ENCODE measurements at regions not wholly inside any gene's neighbourhood (a gene's known extent, or its start where the extent isn't known, plus 50 kb on each side); places are given as distances from the start of the nearest gene placed in this dataset.

- Histone ChIP-seq H3K27ac (no peak overlapping the region), H3K27me3 (replicated peaks) (no peaks in the 10 kb centered on the region), H3K36me3 (replicated peaks) (no peaks in the 10 kb centered on the region), H3K4me3 (ENCODE audit: low read depth, low read length) (no peak overlapping the region)
- no peak for DNase-seq
- no peak for TF ChIP-seq CTCF (IDR thresholded peaks at IDR 0.05; ENCODE audit: low read depth, low read length, missing control alignments)
- in situ Hi-C loops (cut with HindIII; ENCODE audit: low pct_ligation_motif_present, low sequenced_read_pairs), result no loop called here
Measured at GRCh38 chr20:61162451-61162850, 89.6 kb upstream of the CDH4 start.

- Histone ChIP-seq H3K4me3 (ENCODE audit: low read depth, low read length) (no peak overlapping the region), H3K27ac (no peak overlapping the region), H3K27me3 (replicated peaks) (no peaks in the 10 kb centered on the region), H3K36me3 (replicated peaks) (no peaks in the 10 kb centered on the region)
- in situ Hi-C loops (cut with HindIII; ENCODE audit: low pct_ligation_motif_present, low sequenced_read_pairs), result no loop called here
- TF ChIP-seq CTCF (IDR thresholded peaks at IDR 0.05; ENCODE audit: low read depth, low read length, missing control alignments), result no peak
- no peak for DNase-seq
Measured at GRCh38 chr20:61163031-61163430, 89.0 kb upstream of the CDH4 start.

DNA sequence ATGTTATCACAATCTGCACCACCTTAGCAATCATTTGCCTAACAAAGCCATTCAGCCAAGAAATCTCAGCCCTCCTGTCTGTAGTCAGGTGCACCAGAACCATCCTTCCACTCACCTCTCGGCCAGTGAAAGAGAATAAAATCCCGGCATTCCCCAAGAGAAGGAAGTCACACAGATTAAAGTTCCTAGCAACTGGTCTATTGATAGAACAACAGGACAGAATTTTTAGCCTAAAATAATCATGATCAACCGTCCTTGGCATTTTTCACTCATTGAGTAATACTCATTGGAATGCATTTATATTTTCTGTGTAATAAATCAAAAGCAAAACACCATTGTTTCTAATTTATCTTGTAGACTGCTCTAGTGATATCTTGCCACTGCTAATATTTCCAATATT lies 85.7 kb upstream of the CDH4 start:
- Histone ChIP-seq H3K27me3 (replicated peaks) (no peaks in the 10 kb centered on the region), H3K36me3 (replicated peaks) (no peaks in the 10 kb centered on the region), H3K27ac (no peak overlapping the region), H3K4me3 (ENCODE audit: low read depth, low read length) (no peak overlapping the region)
- in situ Hi-C loops (cut with HindIII; ENCODE audit: low pct_ligation_motif_present, low sequenced_read_pairs), result no loop called here
- no peak for TF ChIP-seq CTCF (IDR thresholded peaks at IDR 0.05; ENCODE audit: low read depth, low read length, missing control alignments)
- peak; percentile 27 for DNase-seq

DNA sequence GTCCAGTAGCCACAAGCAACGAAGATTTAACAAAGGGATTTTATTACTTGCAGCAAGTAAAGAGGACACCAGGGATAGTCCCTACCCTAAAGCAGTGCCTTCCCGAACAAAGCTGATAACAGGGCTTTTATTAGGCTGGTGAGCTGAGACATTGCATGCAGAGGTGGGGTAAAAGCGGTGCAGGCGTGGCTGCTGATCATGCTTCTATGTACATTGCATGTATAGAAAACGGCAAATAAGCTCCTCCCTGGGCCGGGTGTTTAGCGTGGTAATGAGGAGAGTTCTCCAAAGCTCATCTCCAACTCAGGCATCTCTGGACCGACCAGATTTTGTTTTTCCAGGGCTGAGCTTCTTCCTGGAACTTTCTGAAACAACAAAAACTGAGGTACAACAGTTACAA lies 83.5 kb upstream of the CDH4 start:
- in situ Hi-C loops (cut with HindIII; ENCODE audit: low pct_ligation_motif_present, low sequenced_read_pairs), result no loop called here
- H3K36me3 ChIP-seq (replicated peaks), result no peaks in the 10 kb centered on the region
- H3K27me3 ChIP-seq (replicated peaks), result no peaks in the 10 kb centered on the region
- DNase-seq, result no peak
- H3K4me3 ChIP-seq (ENCODE audit: low read depth, low read length), result no peak overlapping the region
- no peak for TF ChIP-seq CTCF (IDR thresholded peaks at IDR 0.05; ENCODE audit: low read depth, low read length, missing control alignments)
- no peak overlapping the region for H3K27ac ChIP-seq

DNA sequence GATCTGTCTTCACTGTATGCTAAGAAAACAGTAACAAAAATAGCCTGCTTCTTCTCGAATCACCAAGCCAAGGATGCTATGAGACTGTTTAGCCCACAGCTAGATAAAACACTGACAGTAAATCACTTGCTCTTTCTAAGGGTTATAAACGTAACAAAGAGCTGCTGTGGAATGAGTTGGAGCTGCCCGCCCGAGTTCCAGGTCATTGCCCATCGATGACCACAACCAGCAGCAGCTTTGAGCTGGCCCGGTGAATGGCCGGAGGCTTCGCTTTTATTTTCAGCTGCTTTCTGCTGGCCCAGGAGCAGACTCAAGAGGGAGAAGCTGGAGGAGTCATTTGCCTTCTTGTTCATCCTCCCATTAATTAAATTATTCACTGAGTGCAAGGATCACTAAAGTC lies 82.2 kb upstream of the CDH4 start:
- no peak overlapping the region for H3K4me3 ChIP-seq (ENCODE audit: low read depth, low read length)
- TF ChIP-seq CTCF (IDR thresholded peaks at IDR 0.05; ENCODE audit: low read depth, low read length, missing control alignments), result no peak
- no peaks in the 10 kb centered on the region for H3K36me3 ChIP-seq (replicated peaks)
- in situ Hi-C loops (cut with HindIII; ENCODE audit: low pct_ligation_motif_present, low sequenced_read_pairs), result no loop called here
- H3K27ac ChIP-seq, result no peak overlapping the region
- no peak for DNase-seq
- H3K27me3 ChIP-seq (replicated peaks), result no peaks in the 10 kb centered on the region

DNA sequence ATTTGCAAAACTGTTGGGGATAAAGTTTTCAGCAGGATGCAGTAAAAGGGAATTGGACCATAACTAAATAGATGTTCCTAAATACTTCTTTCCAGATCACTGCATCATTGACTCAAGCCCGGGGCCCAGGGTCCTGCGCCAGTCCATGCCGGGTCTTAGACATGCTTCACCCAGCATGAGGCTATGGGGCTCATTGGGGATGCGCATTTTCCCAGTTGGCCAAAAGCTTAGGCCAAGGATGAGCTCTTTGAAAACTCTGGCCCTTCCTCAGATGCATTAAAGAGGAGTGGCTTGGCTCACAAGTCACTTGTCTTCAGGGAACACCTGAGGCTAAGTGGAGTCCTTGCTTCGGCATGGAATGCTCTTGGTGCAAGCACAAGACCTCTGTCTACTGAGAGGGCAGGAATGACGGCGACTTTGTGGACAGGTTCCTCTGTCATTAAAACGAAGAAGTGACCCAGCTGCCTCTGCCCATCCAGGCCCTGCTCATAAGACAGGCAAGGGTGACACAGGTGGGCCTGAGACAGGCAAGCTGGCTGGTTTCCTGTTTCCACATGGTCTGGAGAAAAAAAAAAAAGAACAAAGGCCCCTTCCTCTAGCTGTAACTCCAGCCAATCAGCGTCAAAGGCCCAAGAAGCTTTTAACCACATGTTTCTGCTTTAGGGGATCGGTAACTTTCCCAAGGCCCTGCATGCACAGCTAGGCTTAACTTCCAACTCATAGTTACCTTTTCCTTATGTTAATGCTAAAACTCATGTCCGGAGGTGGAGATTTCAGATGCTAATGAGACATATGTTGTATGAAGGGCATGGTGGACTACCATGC lies 81.4 kb upstream of the CDH4 start:
- Histone ChIP-seq H3K27me3 (replicated peaks) (no peaks in the 10 kb centered on the region), H3K27ac (no peak overlapping the region), H3K4me3 (ENCODE audit: low read depth, low read length) (no peak overlapping the region), H3K36me3 (replicated peaks) (no peaks in the 10 kb centered on the region)
- TF ChIP-seq CTCF (IDR thresholded peaks at IDR 0.05; ENCODE audit: low read depth, low read length, missing control alignments), result no peak
- no peak for DNase-seq
- in situ Hi-C loops (cut with HindIII; ENCODE audit: low pct_ligation_motif_present, low sequenced_read_pairs), result no loop called here
